Fibroblast of lung (primary cell): ENCODE measurements at regions not wholly inside any gene's neighbourhood (a gene's known extent, or its start where the extent isn't known, plus 50 kb on each side); places are given as distances from the start of the nearest gene placed in this dataset.

Source experiments
- EZH2 ChIP-seq: IDR thresholded peaks from 2 replicates; pipeline ENCODE4 v1.5.1; 2012; ENCODE audit warnings: low read length, control low read depth, mild to moderate bottlenecking; ENCODE audit errors: missing control alignments
- TF ChIP-seq, protein P1 (sequence below), 2 donors: IDR thresholded peaks in 1 of 2; conservative IDR thresholded peaks in 1 of 2; 1 replicate in 1 of 2; 2 replicates in 1 of 2; pipeline ENCODE4 v1.5.1; 2011 to 2012; ENCODE audit warnings: low read length in 2 of 2, control low read depth in 1 of 2, inconsistent platforms in 1 of 2, low read depth in 1 of 2, mild to moderate bottlenecking in 1 of 2

DNA sequence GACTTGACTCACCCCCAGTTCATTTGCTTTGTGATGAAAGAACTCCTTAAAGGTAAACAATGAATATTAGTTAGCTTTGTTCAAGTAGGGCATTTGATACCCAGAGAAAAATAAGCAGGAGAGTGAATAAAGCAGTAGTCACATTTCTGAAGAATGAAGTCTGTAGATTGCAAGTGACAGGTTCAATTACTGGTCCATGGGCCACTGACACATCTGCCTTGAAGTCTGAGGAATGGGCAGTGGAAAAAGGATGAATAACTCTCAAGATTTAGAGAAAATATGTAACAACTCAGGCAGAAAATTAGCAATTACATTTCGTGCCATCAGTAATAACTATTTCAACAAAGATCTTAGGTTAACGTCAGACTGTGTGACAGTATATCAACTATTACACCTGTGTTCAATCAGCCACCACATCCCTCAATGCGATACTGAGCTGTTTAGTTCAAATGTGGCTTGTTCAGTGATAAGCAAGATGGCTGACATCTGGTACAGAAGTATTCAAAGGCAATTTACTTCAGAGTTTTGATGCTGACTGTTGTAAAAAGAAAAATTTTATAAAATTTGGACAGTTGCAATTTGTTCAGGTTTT is 1890.7 kb upstream of the NUDT12 start:
- TF ChIP-seq, protein P1, sequence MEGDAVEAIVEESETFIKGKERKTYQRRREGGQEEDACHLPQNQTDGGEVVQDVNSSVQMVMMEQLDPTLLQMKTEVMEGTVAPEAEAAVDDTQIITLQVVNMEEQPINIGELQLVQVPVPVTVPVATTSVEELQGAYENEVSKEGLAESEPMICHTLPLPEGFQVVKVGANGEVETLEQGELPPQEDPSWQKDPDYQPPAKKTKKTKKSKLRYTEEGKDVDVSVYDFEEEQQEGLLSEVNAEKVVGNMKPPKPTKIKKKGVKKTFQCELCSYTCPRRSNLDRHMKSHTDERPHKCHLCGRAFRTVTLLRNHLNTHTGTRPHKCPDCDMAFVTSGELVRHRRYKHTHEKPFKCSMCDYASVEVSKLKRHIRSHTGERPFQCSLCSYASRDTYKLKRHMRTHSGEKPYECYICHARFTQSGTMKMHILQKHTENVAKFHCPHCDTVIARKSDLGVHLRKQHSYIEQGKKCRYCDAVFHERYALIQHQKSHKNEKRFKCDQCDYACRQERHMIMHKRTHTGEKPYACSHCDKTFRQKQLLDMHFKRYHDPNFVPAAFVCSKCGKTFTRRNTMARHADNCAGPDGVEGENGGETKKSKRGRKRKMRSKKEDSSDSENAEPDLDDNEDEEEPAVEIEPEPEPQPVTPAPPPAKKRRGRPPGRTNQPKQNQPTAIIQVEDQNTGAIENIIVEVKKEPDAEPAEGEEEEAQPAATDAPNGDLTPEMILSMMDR (conservative IDR thresholded peaks at IDR 0.05 in 1 of 2, IDR thresholded peaks at IDR 0.05 in 1 of 2; ENCODE audit: low read depth in 1 of 2, low read length in 2 of 2), result no peak
- no peak for TF ChIP-seq EZH2
